Tibial nerve (tissue), 4 donors: ENCODE measurements at regions not wholly inside any gene's neighbourhood (a gene's known extent, or its start where the extent isn't known, plus 50 kb on each side); places are given as distances from the start of the nearest gene placed in this dataset.

Experiments
- CTCF ChIP-seq, 5 experiments: fragments of 200-600 bp in 3 of 5; fragments of 450-650 bp in 2 of 5; sonication (generic) in 3 of 5; IDR thresholded peaks; one replicate each; pipeline ENCODE4 v1.5.1; 2016 to 2019; ENCODE audit warnings: antibody characterized with exemption in 5 of 5, mild to moderate bottlenecking in 3 of 5, moderate library complexity in 2 of 5
- EP300 ChIP-seq, 2 donors: sonication (generic); formaldehyde crosslinking; IDR thresholded peaks; one replicate each; pipeline ENCODE4 v1.6.1; 2017; ENCODE audit warnings: antibody characterized with exemption in 2 of 2, mild to moderate bottlenecking in 1 of 2
- POLR2A ChIP-seq, 2 donors: fragments of 450-650 bp; IDR thresholded peaks; one replicate each; pipeline ENCODE4 v1.6.1; 2017; ENCODE audit warnings: antibody characterized with exemption in 2 of 2, mild to moderate bottlenecking in 2 of 2, moderate library complexity in 2 of 2

- no peak for TF ChIP-seq CTCF (IDR thresholded peaks at IDR 0.05)
- TF ChIP-seq EP300 (IDR thresholded peaks at IDR 0.05), result no peak
- no peak for TF ChIP-seq POLR2A (IDR thresholded peaks at IDR 0.05)
Observed at GRCh38 chr14:28098856-28099255, 667.7 kb upstream of the FOXG1 start.
